ENCODE measurements at regions not wholly inside any gene's neighbourhood (a gene's known extent, or its start where the extent isn't known, plus 50 kb on each side); places are given as distances from the start of the nearest gene placed in this dataset.

DNA sequence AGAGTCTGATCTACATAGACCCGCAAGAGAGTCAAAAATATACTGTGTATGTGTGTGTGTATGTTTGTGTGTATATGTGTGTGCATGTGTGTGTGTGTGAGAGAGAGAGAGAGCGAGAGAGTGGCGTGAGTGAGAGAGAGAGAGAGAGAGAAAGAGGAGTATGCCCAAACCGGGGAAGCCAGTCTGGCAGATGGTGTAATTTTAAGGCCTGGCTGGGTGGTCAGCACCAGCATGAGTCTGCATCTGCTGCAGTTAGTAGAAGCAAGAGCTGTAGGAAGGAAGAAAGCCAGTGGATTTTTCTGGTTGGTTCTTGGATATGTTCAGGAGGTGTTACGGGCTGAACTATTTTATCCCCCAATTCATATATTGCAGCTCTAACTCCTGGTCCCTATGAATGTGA is 75.2 kb downstream of the ACTBL2 start:
- Histone ChIP-seq H3K27ac (no peak overlapping the region), H3K36me3 (no peaks in the 10 kb centered on the region), H3K27me3 (no peaks in the 10 kb centered on the region), H3K4me1 (no peaks in the 10 kb centered on the region), H3K9ac (ENCODE audit: low read depth in 2 of 2, low read length in 2 of 2) (no peak overlapping the region), H3K9me3 (no peaks in the 10 kb centered on the region), H3K4me3 (no peak overlapping the region)
- TF ChIP-seq, protein P1, sequence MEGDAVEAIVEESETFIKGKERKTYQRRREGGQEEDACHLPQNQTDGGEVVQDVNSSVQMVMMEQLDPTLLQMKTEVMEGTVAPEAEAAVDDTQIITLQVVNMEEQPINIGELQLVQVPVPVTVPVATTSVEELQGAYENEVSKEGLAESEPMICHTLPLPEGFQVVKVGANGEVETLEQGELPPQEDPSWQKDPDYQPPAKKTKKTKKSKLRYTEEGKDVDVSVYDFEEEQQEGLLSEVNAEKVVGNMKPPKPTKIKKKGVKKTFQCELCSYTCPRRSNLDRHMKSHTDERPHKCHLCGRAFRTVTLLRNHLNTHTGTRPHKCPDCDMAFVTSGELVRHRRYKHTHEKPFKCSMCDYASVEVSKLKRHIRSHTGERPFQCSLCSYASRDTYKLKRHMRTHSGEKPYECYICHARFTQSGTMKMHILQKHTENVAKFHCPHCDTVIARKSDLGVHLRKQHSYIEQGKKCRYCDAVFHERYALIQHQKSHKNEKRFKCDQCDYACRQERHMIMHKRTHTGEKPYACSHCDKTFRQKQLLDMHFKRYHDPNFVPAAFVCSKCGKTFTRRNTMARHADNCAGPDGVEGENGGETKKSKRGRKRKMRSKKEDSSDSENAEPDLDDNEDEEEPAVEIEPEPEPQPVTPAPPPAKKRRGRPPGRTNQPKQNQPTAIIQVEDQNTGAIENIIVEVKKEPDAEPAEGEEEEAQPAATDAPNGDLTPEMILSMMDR (IDR thresholded peaks at IDR 0.05), result no peak
- intact Hi-C loops (cut with DNase I), result no loop called here
- DNase-seq, result no peak

DNA sequence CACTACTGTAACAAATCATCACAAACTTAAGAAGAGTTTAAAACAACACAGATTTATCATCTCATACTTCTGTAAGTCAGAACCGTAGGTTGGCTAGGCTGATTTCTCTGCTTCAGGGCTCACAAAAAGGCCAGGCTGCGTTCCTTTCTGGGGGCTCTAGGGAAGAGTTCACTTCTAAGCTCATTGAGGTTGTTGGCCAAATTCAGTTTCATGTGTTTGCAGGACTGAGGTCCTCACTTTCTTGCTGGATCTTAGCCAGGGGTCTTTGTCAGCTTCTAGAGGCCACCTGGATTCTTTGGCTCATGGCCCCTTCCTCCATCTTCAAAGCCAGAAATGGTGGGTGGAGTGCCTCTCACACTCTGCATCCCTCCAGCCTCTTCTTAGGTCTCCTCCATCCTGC is 76.0 kb downstream of the ACTBL2 start:
- TF ChIP-seq, protein P1 (IDR thresholded peaks at IDR 0.05), result no peak
- Histone ChIP-seq H3K27ac (no peak overlapping the region), H3K4me3 (no peak overlapping the region), H3K27me3 (no peaks in the 10 kb centered on the region), H3K4me1 (no peaks in the 10 kb centered on the region), H3K9ac (ENCODE audit: low read depth in 2 of 2, low read length in 2 of 2) (no peak overlapping the region), H3K9me3 (no peaks in the 10 kb centered on the region), H3K36me3 (no peaks in the 10 kb centered on the region)
- intact Hi-C loops (cut with DNase I), result no loop called here
- DNase-seq, result no peak

DNA sequence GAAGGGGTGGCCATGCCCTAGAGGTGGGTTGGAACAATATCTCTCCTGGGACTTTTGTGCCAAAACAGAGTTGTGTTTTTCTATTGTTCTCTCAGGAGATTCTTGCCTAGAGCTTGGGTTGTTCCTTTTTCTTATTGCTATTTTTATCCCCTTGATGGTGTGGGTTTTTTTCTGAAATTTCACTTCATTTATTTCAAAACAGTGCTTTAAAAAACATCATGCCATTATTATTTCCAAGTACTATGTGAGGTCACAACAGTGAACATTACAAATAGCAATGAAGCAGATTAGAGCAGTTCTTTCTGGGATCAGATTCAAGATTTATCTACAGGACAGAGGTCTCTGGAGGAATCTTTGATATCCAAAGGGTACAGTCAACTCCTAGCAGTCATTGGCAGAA is 76.6 kb downstream of the ACTBL2 start:
- Histone ChIP-seq H3K9ac (ENCODE audit: low read depth in 2 of 2, low read length in 2 of 2) (no peak overlapping the region), H3K9me3 (no peaks in the 10 kb centered on the region), H3K27ac (no peak overlapping the region), H3K4me1 (no peaks in the 10 kb centered on the region), H3K27me3 (no peaks in the 10 kb centered on the region), H3K4me3 (no peak overlapping the region), H3K36me3 (no peaks in the 10 kb centered on the region)
- DNase-seq, result no peak
- intact Hi-C loops (cut with DNase I), result no loop called here
- TF ChIP-seq, protein P1 (IDR thresholded peaks at IDR 0.05), result no peak

DNA sequence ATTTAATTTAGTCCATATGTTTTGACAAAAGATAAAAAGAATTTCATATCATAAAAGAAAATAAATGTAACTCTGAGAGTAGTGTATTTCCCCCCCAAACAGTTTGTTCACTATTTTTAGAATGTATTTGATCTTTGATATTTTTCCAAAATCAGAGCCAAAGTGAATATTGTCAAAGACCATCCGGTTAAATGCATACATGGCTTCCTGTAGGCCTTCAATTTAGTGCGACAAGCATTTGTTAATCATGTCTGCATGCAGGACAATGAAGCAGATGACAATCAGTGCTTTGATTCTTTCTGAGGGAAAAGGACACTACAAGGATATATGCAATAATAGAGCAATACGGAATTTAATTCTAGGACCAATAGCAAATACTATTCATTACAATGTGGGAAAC is 79.8 kb downstream of the ACTBL2 start:
- Histone ChIP-seq H3K36me3 (no peaks in the 10 kb centered on the region), H3K4me1 (no peaks in the 10 kb centered on the region), H3K4me3 (no peak overlapping the region), H3K27ac (no peak overlapping the region), H3K9me3 (no peaks in the 10 kb centered on the region), H3K27me3 (no peaks in the 10 kb centered on the region), H3K9ac (ENCODE audit: low read depth in 2 of 2, low read length in 2 of 2) (no peak overlapping the region)
- TF ChIP-seq, protein P1 (IDR thresholded peaks at IDR 0.05), result no peak
- intact Hi-C loops (cut with DNase I), result no loop called here
- DNase-seq, result no peak

DNA sequence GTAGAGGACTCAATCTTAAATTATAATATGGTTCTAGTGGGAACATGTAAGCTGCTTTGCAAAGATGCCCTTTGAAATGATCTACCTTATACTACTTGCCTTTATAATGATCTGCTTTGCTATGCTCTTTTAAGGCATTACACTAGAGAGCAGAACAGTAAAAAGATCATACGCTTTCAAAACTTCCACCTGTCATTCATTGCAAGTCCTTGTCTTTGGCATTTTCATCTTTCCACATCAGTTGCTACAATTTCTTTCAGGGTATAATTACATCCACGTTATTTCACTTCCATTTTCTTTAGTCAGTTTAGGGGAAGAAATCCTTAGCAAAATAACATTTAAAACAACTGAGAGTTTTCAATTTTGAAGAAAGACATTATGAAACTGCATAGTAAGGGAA is 80.3 kb downstream of the ACTBL2 start:
- H3K36me3 ChIP-seq, result no peaks in the 10 kb centered on the region
- no peaks in the 10 kb centered on the region for H3K9me3 ChIP-seq
- no peak overlapping the region for H3K4me3 ChIP-seq
- H3K27ac ChIP-seq, result no peak overlapping the region
- no peaks in the 10 kb centered on the region for H3K27me3 ChIP-seq
- TF ChIP-seq, protein P1 (IDR thresholded peaks at IDR 0.05), result no peak
- no peaks in the 10 kb centered on the region for H3K4me1 ChIP-seq
- intact Hi-C loops (cut with DNase I), result no loop called here
- H3K9ac ChIP-seq (ENCODE audit: low read depth in 2 of 2, low read length in 2 of 2), result no peak overlapping the region
- no peak for DNase-seq
